ENCODE measurements at regions not wholly inside any gene's neighbourhood (a gene's known extent, or its start where the extent isn't known, plus 50 kb on each side); places are given as distances from the start of the nearest gene placed in this dataset.

- no peak overlapping the region for H4K5ac ChIP-seq (ENCODE audit: insufficient read length, low read depth, low read length)
- H3K4me2 ChIP-seq (ENCODE audit: insufficient read depth, insufficient read length, low read length) = no peak overlapping the region
- TF ChIP-seq CTCF (conservative IDR thresholded peaks at IDR 0.05) = no peak
Observed at GRCh38 chr5:170173227-170173626, 59.6 kb upstream of the C5orf58 start.

More at GRCh38 chr5:170173227-170173626, 59.6 kb upstream of the C5orf58 start:
- Mint-ChIP-seq H3K4me3 (no peak overlapping the region), H3K27me3 (ENCODE audit: low read depth) (peaks cover 10% of the 10 kb centered on the region), H3K27ac (no peak overlapping the region), H3K4me1 (0 out of 4 replicates have a peak, but pooled peaks cover 0 to 3% of the 10 kb centered on the region in 2 experiments), H3K9me3 (no peaks in the 10 kb centered on the region), H3K36me3 (ENCODE audit: insufficient read depth in 1 of 3, low read depth in 3 of 3) (no peaks in the 10 kb centered on the region)
- H3K4me1 ChIP-seq (ENCODE audit: insufficient read depth, low read length) = no peaks in the 10 kb centered on the region
- no peaks in the 10 kb centered on the region for H3K27me3 ChIP-seq (ENCODE audit: insufficient read depth, low read length)
- no peaks in the 10 kb centered on the region for H3K79me2 ChIP-seq (ENCODE audit: insufficient read depth, low read length)
- no peak overlapping the region for H2BK15ac ChIP-seq (ENCODE audit: low read depth, low read length)
- H3K4ac ChIP-seq (ENCODE audit: low read depth, low read length) = no peak overlapping the region
- H2AK5ac ChIP-seq (ENCODE audit: insufficient read length, low read length) = no peak overlapping the region
- no peak overlapping the region for H4K8ac ChIP-seq (replicated peaks; ENCODE audit: insufficient read length, low read depth, low read length)
- H3K23ac ChIP-seq (ENCODE audit: insufficient read length, low read depth, low read length) = no peak overlapping the region
- H3K9ac ChIP-seq (ENCODE audit: extremely low read depth, insufficient read length, low read length) = no peak overlapping the region
- DNase-seq = no peak
- H2AFZ ChIP-seq (ENCODE audit: low read length) = no peak overlapping the region
- H3T11ph ChIP-seq (ENCODE audit: low read length) = no peak overlapping the region
- no CpG with 5 or more reads among the region's 4 CpGs for WGBS (ENCODE audit: extremely low coverage, insufficient read length, low lambda C conversion rate)
- H3K23me2 ChIP-seq (ENCODE audit: insufficient read length, low read depth, low read length, poor library complexity, severe bottlenecking) = no peaks in the 10 kb centered on the region
- no peak overlapping the region for H2BK12ac ChIP-seq (ENCODE audit: insufficient read length, low read depth, low read length)
- no peak overlapping the region for H3K27ac ChIP-seq (ENCODE audit: insufficient read length, low read depth, low read length)
- H4K20me1 ChIP-seq (ENCODE audit: control insufficient read depth, insufficient read depth, insufficient read length) = no peaks in the 10 kb centered on the region
- H3K79me1 ChIP-seq (ENCODE audit: insufficient read depth, low read depth, low read length, poor library complexity, severe bottlenecking) = no peaks in the 10 kb centered on the region
- no peak overlapping the region for H4K91ac ChIP-seq (ENCODE audit: insufficient read length, low read depth, low read length)
- H3K14ac ChIP-seq (ENCODE audit: insufficient read depth, low read length) = no peak overlapping the region
- H2BK20ac ChIP-seq (ENCODE audit: low read depth, low read length, poor library complexity, severe bottlenecking) = no peak overlapping the region
- no peaks in the 10 kb centered on the region for H3K9me3 ChIP-seq (ENCODE audit: control insufficient read depth, low read depth, low read length)
- no peak overlapping the region for H2BK120ac ChIP-seq (ENCODE audit: low read depth, low read length, poor library complexity, severe bottlenecking)
- no peak overlapping the region for H3K56ac ChIP-seq (ENCODE audit: insufficient read length, low read depth, low read length)
- H2BK5ac ChIP-seq (ENCODE audit: insufficient read length, low read length) = no peak overlapping the region
- no peak overlapping the region for H3K18ac ChIP-seq (ENCODE audit: insufficient read length, low read depth, low read length)

All from H9 (cell line).